ENCODE measurements at regions not wholly inside any gene's neighbourhood (a gene's known extent, or its start where the extent isn't known, plus 50 kb on each side); places are given as distances from the start of the nearest gene placed in this dataset.

- FAIRE-seq (peak; percentile 82), DNase-seq (ENCODE audit: insufficient read length, low spot score) (no peak)
- TF ChIP-seq POLR2A (IDR thresholded peaks at IDR 0.05; ENCODE audit: low read depth, low read length) (no peak), SPI1 (IDR thresholded peaks at IDR 0.05; ENCODE audit: low read depth, low read length) (peak; percentile 89), POU2F2 (IDR thresholded peaks at IDR 0.05; ENCODE audit: low read depth, low read length) (0 out of 2 replicates have a peak, but pooled peaks have one; percentile 31)
Observed at GRCh38 chr13:104984296-104984818, 1551.1 kb downstream of the EFNB2 start.

DNA sequence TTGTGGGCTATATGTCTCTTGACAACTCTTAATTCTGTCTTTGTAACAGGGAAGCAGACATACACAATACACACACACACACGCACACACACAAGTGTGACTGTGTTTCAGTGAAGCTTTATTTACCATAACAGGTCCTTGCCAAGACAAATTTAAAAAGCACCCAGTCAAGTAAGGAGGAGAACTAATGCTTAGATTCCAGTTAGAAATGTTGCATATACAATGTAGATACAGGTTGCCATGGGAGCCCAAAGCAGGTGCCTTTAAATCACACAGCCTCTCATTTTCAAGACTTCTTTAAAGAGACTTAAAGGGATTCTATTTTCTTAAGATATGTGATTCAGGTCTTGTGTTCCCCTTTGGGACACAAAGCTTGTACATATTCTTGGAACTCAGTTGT is 1551.9 kb downstream of the EFNB2 start:
- DNase-seq (ENCODE audit: insufficient read length, low spot score), result no peak
- TF ChIP-seq POU2F2 (IDR thresholded peaks at IDR 0.05; ENCODE audit: low read depth, low read length), result no peak
- peak; percentile 66 for FAIRE-seq

GRCh38 chr13:104980586-104980985 is 1554.9 kb downstream of the EFNB2 start:
- FAIRE-seq (no peak), DNase-seq (ENCODE audit: insufficient read length, low spot score) (no peak)
- TF ChIP-seq POU2F2 (IDR thresholded peaks at IDR 0.05; ENCODE audit: low read depth, low read length) (no peak), SPI1 (IDR thresholded peaks at IDR 0.05; ENCODE audit: low read depth, low read length) (no peak), POLR2AphosphoS5 (IDR thresholded peaks at IDR 0.05; ENCODE audit: low read depth, low read length) (no peak), PAX5 (IDR thresholded peaks at IDR 0.05; ENCODE audit: insufficient read depth, low read length, severe bottlenecking) (no peak), POLR2A (IDR thresholded peaks at IDR 0.05; ENCODE audit: low read depth, low read length) (no peak), TAF1 (IDR thresholded peaks at IDR 0.05; ENCODE audit: low read depth, low read length) (no peak)

GRCh38 chr13:104979281-104980030 is 1556.0 kb downstream of the EFNB2 start:
- TF ChIP-seq POU2F2 (IDR thresholded peaks at IDR 0.05; ENCODE audit: low read depth, low read length), result no peak
- TF ChIP-seq TAF1 (IDR thresholded peaks at IDR 0.05; ENCODE audit: low read depth, low read length), result no peak
- TF ChIP-seq PAX5 (IDR thresholded peaks at IDR 0.05; ENCODE audit: insufficient read depth, low read length, severe bottlenecking), result no peak
- DNase-seq (ENCODE audit: insufficient read length, low spot score) (no peak), FAIRE-seq (no peak)

DNA sequence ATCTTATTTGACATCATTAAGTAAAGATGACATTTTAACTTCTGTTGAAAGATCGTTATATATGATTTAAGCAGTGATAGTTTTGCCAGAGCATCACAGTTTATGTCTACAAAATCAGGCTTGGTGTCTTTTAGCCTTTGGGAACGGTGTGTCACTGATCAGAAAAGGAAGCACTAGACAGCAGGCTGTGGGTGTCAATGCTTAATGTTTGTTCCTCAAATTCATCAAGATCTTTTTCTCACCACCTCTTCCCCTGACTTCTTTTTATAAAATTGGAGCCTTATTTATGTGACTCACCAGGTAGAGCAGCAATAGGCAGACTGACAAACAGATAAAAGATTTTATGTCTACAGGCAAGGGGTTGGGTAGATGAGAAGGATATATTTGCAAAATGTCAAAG is 1558.5 kb downstream of the EFNB2 start:
- FAIRE-seq (peak; percentile 82), DNase-seq (ENCODE audit: insufficient read length, low spot score) (no peak)
- TF ChIP-seq POLR2A (IDR thresholded peaks at IDR 0.05; ENCODE audit: low read depth, low read length), result no peak
- TF ChIP-seq PAX5 (IDR thresholded peaks at IDR 0.05; ENCODE audit: insufficient read depth, low read length, severe bottlenecking), result no peak
- no peak for TF ChIP-seq TAF1 (IDR thresholded peaks at IDR 0.05; ENCODE audit: low read depth, low read length)
- TF ChIP-seq POLR2AphosphoS5 (IDR thresholded peaks at IDR 0.05; ENCODE audit: low read depth, low read length), result no peak
- TF ChIP-seq POU2F2 (IDR thresholded peaks at IDR 0.05; ENCODE audit: low read depth, low read length), result no peak
- TF ChIP-seq SPI1 (IDR thresholded peaks at IDR 0.05; ENCODE audit: low read depth, low read length), result no peak

GRCh38 chr13:104975272-104975671 is 1560.2 kb downstream of the EFNB2 start:
- DNase-seq (ENCODE audit: insufficient read length, low spot score) (no peak), FAIRE-seq (peak; percentile 66)
- TF ChIP-seq SPI1 (IDR thresholded peaks at IDR 0.05; ENCODE audit: low read depth, low read length) (no peak), PAX5 (IDR thresholded peaks at IDR 0.05; ENCODE audit: insufficient read depth, low read length, severe bottlenecking) (no peak), POU2F2 (IDR thresholded peaks at IDR 0.05; ENCODE audit: low read depth, low read length) (no peak), POLR2A (IDR thresholded peaks at IDR 0.05; ENCODE audit: low read depth, low read length) (no peak), POLR2AphosphoS5 (IDR thresholded peaks at IDR 0.05; ENCODE audit: low read depth, low read length) (no peak), TAF1 (IDR thresholded peaks at IDR 0.05; ENCODE audit: low read depth, low read length) (no peak)

GRCh38 chr13:104968876-104969275 is 1566.6 kb downstream of the EFNB2 start:
- no peak for DNase-seq (ENCODE audit: insufficient read length, low spot score)
- no peak for TF ChIP-seq PAX5 (IDR thresholded peaks at IDR 0.05; ENCODE audit: insufficient read depth, low read length, severe bottlenecking)
- TF ChIP-seq POLR2AphosphoS5 (IDR thresholded peaks at IDR 0.05; ENCODE audit: low read depth, low read length), result no peak
- no peak for TF ChIP-seq TAF1 (IDR thresholded peaks at IDR 0.05; ENCODE audit: low read depth, low read length)
- TF ChIP-seq SPI1 (IDR thresholded peaks at IDR 0.05; ENCODE audit: low read depth, low read length), result no peak
- TF ChIP-seq POU2F2 (IDR thresholded peaks at IDR 0.05; ENCODE audit: low read depth, low read length), result no peak
- no peak for TF ChIP-seq POLR2A (IDR thresholded peaks at IDR 0.05; ENCODE audit: low read depth, low read length)
- no peak for FAIRE-seq

DNA sequence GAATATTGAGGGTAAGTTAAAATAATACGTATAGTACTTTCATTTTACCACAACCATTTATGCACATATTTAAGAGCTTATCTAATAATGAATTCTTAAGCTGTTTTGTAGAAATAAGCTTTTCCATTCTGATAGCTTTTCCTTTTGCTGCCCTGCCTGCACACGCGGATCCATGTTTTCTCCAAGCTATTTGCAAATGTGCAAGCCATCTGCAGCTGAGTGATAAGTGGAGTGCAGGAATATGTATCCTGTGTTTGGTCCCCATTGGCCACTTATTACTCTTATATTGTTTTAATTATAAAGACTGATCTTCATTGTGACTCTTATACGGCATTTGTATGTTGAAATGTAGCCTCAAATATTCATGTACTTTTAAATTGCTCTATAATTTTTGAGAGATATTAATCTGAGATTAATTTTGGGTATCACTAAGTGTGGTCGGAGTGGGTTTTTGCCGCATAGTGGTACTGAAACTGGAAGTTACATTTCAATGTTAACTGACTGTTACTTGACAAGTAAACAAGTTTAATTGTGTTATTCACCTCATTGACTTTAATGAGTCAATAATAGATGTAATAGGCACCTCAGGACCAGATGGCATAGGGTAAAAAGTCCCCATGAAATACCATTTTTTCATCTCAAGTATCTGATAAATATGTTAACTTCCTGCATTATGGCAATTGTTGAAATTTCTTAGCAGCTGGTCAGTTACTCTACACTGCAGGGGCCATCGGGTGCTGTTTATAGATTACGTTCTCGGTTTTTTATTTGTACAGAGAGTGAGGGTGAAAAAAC is 1567.4 kb downstream of the EFNB2 start:
- no peak for FAIRE-seq
- TF ChIP-seq TAF1 (IDR thresholded peaks at IDR 0.05; ENCODE audit: low read depth, low read length) (no peak), POLR2AphosphoS5 (IDR thresholded peaks at IDR 0.05; ENCODE audit: low read depth, low read length) (no peak), PAX5 (IDR thresholded peaks at IDR 0.05; ENCODE audit: insufficient read depth, low read length, severe bottlenecking) (no peak), SPI1 (IDR thresholded peaks at IDR 0.05; ENCODE audit: low read depth, low read length) (no peak), POU2F2 (IDR thresholded peaks at IDR 0.05; ENCODE audit: low read depth, low read length) (no peak), POLR2A (IDR thresholded peaks at IDR 0.05; ENCODE audit: low read depth, low read length) (no peak)

DNA sequence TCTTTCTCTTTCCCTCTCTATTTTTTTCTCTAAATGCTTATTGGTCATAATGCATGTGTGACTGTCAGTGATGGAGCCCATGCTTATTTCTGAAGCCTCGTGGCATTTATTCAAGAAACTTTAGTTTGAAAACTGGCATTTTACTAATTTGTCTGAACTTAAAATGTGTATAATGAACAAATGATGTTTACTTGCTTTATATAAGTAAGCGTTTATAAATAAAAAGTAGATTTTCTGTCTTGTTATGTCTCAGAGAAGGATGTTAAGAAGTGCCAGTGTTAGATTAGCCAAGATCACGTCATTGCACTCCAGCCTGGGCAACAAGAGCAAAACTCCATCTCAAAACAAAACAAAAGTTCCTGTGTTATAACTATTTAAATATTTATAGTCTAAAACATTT is 1568.1 kb downstream of the EFNB2 start:
- TF ChIP-seq POLR2AphosphoS5 (IDR thresholded peaks at IDR 0.05; ENCODE audit: low read depth, low read length), result no peak
- FAIRE-seq (no peak), DNase-seq (ENCODE audit: insufficient read length, low spot score) (no peak)

More for the DNA sequence above, 1567.4 kb downstream of the EFNB2 start:
- no peak for DNase-seq (ENCODE audit: insufficient read length, low spot score)

DNA sequence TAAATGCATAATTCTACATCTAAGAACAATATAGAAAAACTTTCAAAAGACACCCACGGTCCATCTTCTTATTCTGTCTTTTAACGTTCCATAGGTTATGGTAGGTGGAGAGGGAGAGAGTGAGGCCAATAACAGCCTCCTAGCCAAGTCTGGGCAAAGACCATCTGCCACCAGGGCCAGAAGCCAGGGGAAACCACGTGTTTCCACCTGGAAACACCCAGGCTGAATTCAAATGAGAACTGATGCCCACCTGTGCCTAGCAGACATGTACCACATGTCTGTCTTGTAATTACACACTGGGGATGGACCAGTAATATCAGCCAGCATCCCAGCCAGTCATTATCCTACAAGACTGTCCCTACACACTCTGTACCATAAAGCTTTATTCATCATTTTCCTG is 1573.1 kb downstream of the EFNB2 start:
- TF ChIP-seq SPI1 (IDR thresholded peaks at IDR 0.05; ENCODE audit: low read depth, low read length), result no peak
- no peak for TF ChIP-seq TAF1 (IDR thresholded peaks at IDR 0.05; ENCODE audit: low read depth, low read length)
- TF ChIP-seq POLR2A (IDR thresholded peaks at IDR 0.05; ENCODE audit: low read depth, low read length), result no peak
- no peak for TF ChIP-seq POU2F2 (IDR thresholded peaks at IDR 0.05; ENCODE audit: low read depth, low read length)
- no peak for TF ChIP-seq PAX5 (IDR thresholded peaks at IDR 0.05; ENCODE audit: insufficient read depth, low read length, severe bottlenecking)
- no peak for TF ChIP-seq POLR2AphosphoS5 (IDR thresholded peaks at IDR 0.05; ENCODE audit: low read depth, low read length)
- no peak for DNase-seq (ENCODE audit: insufficient read length, low spot score)
- FAIRE-seq, result no peak

Data from GM12891 (cell line).